ENCODE measurements at regions not wholly inside any gene's neighbourhood (a gene's known extent, or its start where the extent isn't known, plus 50 kb on each side); places are given as distances from the start of the nearest gene placed in this dataset.
"Not testable (repeated sequence)": the region's sequence is repeated elsewhere in the genome, so short reads cannot be mapped to it uniquely, and the experiment has no call there.

DNA sequence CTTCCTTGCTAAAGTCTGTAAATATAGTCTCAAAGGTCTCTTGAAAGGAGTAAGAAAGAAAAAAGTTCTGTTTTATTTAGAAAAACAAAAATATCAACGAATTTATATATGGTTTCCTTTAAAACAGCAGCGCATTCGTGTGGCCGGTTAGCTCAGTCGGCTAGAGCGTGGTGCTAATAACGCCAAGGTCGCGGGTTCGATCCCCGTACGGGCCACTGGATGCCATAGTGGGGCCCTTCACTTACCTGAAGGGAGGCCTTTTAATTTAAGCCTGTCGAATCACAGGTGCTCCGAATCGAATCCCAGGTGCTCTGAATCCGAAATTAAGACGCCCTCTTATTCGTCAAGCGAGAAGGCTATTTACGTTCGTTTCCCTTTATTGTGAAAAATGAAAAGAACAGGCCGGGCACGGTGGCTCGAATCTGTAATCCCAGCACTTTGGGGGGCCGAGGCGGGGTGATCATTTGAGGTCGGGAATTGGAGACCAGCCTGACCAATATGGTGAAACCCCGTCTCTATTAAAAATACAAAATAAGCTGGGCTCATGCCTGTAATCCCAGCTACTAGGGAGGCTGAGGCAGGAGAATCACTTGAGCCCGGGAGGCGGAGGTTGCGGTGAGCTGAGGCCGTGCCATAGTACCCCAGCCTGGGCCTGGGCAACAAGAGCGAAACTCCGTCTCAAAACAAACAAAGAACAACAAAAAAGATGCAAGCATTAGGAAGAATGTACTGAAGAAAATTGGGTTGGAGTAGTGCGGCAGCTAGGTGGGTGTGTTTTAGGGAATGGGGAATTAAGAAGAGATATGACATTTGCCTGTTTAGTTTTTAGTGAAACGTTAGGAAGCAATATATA, 195.8 kb upstream of the ZNF184 start:
- DNase-seq: peak; percentile 34 to 78

DNA sequence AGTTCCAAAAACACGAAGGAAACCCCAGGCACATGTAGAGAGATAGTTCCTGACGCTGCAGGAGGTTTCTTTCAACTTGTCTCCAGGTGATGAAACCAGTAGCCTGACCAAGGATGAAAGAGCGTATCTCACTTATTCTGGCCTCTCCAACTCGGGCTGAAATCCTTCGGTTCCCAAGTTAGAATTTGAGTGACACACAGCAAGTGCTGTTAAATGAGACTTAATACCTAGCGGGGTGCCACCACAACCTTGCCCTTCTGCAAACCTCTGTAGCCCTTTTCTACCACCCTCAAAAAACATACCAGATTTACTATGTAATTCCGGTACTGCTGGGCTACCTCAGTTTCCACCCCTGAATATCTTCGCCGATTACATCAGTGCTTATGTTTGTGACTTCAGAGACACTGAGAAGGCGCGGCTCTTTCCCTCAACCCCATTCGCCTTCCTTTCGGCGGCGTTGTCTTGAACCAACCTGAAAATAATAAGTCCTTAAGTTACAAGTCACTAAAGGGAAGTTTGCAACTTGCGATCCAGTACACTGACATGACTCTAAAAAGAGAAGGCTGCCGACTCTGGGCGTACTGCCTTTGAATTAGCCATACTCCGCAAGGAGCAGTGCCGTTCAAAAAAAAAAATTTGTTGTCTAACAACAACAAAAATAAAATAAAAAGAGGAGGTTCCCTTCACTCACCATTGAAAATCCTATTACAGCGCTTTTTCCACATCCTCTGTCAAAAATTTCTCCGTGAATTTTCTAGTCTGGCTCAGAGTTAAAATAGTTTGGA, 194.9 kb upstream of the ZNF184 start:
- peak in 1 of 2 experiments; percentile 28 for DNase-seq

DNA sequence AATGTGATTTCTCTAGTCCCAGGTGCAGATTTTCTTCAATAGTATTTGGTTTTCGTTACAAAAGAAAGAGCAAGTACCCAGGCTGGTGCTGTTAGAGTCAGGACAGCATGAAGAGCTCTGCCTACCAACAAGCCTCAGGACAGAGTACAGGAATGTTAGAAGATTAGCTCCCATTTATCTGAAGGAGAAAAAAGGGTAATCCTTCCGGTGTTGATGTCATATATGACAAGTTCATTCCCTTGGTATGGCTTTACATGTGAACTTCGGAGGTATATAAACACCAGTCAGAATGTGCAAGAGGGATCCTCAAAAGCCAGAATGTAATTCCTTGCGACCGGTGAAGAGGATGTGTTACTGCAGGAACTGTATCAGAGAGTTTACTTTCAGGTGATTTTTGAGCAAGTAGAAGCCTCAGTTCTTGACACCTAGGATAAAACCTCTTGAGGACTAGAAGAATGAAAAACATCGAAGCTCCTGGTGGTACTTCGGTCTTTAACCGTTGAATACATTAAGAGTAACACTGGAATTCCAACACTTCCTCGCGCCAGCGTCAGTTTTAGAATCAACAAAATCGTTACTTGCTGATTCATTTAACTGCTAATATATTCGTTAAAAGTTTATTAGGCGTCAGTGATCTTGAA, 194.2 kb upstream of the ZNF184 start:
- peak in 1 of 2 experiments; percentile 15 for DNase-seq

DNA sequence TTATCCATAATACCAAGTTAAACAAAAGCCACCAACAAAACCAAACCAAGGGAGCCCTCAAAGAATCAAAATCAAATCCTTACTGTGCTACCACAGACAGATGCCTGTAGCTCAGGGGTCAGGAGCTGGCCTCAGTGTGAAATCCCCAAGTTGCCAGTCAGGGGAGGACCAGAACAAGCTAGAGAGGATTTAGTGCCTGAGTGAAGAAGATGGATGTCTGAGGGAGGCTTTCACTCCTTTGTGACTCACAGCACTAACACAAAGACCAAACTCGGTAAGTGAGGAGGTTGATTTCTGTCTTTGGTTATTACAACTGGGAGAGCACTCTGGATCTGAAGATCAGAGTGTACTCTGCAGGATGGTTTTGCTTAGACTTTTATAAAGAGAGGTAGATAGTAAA, 189.9 kb upstream of the ZNF184 start:
- DNase-seq: no peak

DNA sequence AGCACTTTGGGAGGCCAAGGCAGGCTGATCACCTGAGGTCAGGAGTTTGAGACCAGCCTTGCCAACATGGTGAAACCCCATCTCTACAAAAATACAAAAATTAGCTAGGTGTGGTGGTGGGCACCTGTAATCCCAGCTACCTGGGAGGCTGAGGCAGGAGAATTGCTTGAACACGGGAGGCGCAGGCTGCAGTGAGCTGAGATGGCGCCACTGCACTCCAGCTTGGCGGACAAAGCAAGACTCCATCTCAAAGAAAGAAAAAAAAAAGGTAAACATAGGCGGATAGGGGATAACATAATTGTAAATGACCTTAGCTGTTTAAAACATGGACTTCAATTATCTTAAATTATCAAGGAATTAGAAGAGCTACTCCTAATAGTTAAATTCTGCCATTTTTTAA, 189.3 kb upstream of the ZNF184 start:
- DNase-seq: not testable (repeated sequence)

DNA sequence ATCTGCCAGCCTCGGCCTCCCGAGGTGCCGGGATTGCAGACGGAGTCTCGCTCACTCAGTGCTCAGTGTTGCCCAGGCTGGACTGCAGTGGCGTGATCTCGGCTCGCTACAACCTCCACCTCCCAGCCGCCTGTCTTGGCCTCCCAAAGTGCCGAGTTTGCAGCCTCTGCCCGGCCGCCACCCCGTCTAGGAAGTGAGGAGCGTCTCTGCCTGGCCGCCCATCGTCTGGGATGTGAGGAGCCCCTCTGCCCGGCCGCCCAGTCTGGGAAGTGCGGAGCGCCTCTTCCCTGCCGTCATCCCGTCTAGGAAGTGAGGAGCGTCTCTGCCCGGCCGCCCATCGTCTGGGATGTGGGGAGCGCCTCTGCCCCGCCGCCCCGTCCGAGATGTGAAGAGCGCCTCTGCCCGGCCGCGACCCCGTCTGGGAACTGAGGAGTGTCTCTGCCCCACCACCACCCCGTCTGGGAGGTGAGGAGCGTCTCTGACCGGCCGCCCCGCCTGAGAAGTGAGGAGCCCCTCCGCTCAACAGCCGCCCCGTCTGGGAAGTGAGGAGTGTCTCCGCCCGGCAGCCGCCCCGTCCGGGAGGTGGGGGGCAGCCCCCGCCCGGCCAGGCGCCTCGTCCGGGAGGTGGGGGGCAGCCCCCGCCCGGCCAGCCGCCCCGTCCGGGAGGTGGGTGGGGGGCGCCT, 180.4 kb upstream of the ZNF184 start:
- DNase-seq: not testable (repeated sequence)

DNA sequence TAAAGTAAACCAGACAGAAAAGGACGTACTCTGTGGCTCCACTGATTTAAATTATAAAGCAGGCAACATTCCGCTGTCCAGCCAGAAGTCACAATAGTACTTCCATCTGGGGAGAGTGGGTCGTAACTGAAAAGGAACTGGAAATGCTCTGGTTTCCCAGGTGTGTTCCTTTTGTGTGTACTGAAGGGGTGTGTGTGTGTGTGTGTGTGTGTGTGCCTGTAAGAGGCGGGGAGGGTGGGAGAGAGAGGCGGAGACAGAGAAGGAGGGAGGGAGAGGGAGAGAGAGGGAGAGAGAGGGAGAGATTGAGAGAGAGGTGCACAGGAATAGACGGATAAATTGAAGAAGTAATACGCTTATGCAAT, 178.4 kb upstream of the ZNF184 start:
- DNase-seq: peak in 1 of 2 experiments; percentile 37

DNA sequence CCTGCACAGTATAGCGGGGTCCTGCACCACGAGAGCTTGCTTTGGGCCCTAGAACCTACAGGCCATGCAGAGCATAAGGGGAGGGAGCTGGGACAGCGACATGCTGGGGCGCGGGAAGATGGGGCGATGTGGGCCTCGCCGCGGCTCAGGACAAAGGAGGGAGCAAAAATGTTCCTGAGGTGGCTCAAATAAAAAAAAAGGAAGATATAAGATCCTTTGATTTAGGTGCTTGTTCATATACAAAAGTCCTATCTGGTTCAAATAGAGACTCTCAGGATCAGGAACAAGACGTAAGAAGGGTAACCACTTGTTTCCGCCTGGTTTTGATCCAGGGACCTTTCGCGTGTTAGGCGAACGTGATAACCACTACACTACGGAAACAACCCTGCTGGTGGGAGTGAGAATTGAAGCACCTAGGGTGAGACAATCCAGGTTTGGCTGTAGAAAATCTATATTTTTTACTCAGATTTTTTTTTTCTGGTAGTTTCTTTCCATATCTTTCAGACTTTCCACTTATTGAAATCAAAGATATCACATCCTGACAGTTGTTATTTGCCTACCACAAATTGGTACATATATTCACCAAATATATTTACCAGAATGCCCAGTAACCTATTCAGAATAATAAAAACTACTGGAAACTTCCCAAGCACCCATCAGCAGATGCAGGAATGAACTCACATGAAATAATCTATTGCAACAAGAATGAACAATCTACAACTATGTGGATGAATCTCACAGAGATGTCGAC, 177.9 kb upstream of the ZNF184 start:
- peak; percentile 64 to 87 for DNase-seq

DNA sequence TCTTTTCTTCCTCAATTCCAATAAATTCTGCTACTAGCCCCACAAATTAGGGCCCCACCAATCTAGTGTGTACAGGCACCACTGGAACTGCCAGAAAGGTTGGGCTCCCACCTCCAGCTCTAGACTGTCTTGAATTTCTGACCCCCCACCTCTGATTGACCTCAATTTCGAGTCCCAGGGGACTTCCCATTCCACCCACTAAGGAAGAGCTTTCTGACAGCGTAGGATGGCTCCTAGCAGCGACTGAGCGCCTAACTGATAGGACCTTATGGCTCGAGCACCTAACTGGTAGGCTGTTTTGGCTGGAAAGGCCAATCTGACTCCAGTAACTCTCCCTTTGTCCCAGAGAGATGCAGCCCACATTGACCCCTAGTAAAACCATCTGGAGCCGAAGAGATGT, 171.6 kb upstream of the ZNF184 start:
- no peak for DNase-seq

DNA sequence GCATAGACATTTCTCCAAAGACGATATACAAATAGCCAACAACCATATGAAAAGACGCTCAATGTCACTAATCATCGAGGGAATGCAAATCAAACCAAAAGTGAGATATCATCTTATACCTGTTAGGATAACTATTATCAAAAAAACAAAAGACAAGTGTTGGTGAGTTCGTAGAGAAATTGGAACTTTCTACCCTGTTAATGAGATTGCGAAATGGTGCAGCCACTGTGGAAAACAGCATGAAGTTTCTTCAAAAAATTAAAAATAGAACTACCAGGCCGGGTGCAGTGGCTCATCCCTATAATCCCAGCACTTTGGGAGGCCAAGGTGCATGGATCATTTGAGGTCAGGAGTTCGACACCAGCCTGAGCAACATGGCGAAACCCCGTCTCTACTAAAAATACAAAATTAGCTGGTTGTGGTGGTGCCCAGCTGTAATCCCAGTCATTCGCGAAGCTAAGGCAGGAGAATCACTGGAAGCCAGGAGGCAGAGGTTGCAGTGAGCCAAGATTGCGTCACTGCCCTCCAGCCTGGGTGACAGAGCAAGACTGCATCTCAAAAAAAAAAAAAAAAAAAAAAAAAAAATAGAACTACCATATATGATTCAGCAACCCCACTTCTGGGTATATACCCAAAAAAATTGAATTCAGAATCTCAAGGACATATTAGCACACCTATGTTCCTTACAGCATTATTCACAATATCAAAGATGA, 170.0 kb upstream of the ZNF184 start:
- DNase-seq: no peak

DNA sequence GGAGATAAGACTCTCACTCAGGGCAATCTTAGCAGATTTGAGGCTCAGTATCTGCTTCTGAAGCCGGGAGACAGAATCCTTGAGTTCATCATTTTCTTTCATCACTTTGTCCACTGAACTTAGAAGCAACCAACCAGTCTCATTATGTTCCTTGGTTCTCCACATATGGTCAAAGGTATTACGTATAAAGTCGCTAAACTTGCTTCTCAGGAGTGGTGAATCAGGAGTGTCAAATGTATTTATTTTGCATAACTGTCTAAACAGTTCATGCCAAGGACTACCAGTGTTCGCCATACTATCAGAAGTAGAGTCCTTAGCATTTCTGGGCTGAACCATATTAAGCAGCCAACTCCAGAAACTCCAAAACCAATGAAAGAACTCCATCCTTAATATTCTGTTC, 163.0 kb upstream of the ZNF184 start:
- DNase-seq: not testable (repeated sequence)

DNA sequence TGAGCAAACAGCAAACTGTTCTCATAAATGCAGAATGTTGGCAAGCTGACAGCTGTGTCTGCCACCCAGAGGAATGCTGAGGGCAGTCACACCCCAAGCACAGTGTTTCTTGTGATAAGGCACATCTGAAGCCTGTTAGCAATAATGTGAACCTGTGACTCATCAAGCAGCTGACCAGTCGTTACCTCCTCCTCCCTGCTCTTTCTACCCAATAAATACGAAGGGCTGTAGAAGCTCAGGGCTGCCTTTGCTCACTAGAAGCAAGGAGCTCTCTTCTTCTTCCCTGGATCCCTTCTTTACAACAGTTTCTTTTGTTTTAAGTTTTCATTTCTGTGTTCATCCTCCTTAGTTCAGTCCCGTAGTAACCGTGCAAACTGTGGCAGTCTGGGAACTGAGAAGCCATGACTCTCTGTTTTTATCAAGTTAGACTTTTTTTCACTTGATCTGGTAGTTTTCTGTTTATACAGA, 160.3 kb upstream of the ZNF184 start:
- DNase-seq: peak in 1 of 2 experiments; percentile 47

DNA sequence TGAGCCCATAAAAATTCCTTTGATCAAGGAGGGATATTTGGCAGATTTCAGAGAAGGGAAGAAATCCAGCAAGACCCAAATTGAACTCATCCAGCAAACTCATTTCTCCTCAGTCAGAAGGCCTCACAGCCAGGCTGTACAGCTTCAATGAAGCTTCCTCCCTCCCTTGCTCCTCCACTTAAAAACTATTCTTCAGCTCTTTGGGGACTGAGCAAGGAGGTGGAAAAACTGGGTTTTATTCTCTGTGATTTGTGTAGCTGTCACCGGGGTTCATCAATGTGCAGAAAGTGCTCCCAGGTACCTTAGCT, 158.7 kb upstream of the ZNF184 start:
- no peak for DNase-seq

DNA sequence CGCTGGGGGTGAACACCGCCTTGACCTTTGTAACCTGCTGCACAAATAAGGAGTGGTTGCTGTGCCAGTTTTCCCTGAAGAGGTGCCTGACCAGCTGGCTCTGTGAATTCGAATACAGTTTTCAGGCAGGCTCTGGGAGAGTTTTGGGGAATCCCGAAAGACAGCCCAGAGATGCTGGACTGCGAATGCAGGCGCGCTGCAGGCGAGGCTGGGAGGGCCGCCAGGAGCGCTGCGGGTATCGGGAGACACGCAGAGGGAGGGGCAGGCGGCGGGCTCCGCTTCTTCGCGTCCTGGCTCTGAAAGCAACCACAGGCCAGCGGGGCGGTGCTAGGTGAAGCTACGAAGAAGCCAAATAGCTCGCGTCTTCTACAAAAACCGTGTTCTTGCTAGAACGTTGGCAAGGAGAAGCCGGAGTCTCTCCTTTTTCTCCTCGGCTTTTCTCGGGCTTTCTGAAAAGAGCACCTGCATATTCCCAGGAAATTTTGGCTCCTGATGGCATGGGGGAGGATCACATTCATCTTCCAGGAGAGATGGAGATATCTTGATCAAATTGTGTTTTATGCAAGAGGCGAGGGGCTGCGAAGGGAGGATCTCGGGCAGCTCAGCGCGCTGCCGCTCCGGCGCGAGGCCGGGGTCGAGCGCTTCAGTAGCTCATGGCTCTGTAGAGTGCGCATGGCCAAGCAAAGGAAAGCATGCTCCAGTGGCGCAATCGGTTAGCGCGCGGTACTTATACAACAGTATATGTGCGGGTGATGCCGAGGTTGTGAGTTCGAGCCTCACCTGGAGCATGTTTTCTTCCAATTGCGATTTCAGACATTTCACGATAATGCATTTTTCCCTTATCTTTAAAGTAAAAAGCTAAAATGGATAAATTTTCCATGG, 158.1 kb upstream of the ZNF184 start:
- peak; percentile 56 to 83 for DNase-seq

DNA sequence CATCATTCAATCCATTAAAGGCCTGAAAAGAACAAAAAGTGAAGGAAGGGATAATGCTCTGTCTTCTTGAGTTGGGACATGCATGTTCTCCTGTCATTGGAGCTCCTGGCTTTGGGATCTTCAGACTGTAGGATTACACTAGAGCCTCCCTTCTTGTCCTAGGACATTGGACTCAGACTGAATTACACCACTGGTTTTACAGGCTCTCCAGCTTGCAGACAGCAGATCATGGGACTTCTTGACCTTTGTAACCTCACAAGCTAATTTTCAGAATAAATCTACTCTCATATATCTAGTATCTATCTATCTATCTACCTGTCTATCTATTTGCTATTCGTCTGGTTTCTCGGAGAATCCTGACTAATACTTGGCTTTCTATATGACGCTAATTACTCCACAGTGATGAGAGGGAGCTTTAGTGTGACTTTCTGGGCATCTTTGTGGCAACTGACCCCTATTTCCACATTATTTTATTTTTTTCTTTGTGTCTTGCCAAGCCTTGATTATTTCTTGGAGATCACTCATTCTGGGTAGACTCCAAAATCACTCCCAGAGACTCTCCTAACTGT, 151.9 kb upstream of the ZNF184 start:
- no peak for DNase-seq

DNA sequence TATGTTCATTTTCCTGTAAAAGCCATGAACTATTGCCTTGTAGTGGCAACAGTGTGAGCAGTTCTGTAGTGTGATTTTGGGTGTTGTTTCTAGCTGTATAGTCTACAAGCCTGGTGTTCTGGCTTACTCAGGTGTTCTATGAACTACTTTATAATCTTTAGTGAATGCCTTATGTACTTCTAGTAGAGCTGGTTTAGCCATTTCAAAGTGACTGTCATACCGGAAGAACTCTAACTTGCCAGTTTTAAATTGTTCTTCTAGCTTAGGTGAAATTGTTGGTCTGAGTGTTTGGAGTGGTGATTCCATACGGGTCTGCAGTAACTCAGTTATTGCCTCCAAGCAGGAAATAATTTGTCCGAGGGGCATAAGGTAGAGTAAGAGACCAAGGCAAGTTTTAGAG, 150.2 kb upstream of the ZNF184 start:
- DNase-seq: no peak

DNA sequence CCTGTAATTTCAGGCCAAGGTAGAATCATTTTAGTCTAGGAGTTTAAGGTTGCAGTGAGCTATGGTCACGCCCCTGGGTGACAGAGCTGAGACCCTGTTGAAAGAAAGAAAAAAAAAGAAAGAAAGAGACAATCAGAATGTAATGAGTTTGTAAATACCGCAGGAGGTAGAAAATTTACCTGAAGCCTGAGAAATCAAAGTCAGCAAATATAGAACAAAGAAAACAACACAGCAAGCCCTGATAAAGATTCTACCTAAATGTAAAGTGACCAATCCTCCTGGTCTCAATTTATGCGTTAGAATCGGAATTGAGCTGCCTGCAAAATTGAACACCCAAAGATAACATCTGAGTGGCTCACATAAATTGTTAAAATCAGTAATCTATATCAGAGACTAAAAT, 146.5 kb upstream of the ZNF184 start:
- no peak for DNase-seq

DNA sequence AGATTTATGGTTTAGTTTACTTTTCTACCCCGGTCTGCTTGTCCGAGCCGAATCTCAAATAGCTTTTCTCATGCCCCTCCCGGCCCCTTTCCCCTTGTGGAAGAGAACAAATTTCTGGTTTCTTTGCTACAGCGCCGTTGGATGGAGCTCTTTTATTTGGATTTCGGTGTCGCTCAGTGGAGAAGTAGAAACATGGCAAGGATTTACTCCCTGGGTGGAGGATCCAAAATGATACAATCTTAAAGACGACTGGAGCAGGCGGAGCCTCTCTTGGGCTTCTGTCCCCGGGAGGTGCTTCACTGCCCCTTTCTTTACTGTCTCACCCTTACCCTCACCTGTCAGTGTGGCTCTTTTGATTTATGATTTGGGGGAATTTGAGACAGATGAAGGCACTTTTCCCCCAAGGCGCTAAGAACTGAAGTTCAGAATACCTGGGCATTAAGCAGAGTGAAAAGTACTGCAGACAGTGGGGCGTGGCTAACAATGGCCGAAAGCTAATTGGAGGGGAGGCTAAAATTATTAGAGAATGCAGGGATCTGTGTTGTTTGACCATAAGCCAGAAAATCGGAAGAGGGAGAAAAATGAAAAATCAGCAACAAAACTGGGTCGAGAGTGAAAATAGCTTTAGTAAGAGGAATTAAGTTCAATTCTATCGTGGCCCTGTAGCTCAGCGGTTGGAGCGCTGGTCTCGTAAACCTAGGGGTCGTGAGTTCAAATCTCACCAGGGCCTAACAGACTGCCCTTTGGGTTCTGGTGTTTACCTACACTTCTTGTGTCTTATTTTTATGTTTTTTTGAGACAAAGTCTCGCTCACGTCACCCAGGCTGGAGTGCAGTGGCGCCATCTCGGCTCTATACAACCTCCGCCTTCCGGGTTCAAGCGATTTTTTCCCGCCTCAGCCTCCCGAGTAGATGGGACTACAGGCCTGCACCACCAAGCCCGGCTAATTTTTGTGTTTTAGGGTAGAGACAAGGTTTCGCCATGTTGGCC, 145.1 kb upstream of the ZNF184 start:
- DNase-seq: peak; percentile 57 to 80

All from NCI-H524 (cell line).